Skeletal muscle satellite cell (primary cell): ENCODE measurements at regions not wholly inside any gene's neighbourhood (a gene's known extent, or its start where the extent isn't known, plus 50 kb on each side); places are given as distances from the start of the nearest gene placed in this dataset.

ENCODE experiments used
- H3K27me3 ChIP-seq: 2 replicates; pipeline ENCODE4 v1.7.0; 2013; ENCODE audit warnings: low read length; ENCODE audit not compliant: control insufficient read depth, insufficient read depth
- H3K36me3 ChIP-seq: 2 replicates; pipeline ENCODE4 v1.7.0; 2013; ENCODE audit warnings: mild to moderate bottlenecking, control low read depth, low read length; ENCODE audit not compliant: insufficient read depth
- H3K4me1 ChIP-seq: 2 replicates; pipeline ENCODE4 v1.7.0; 2013; ENCODE audit warnings: low read length; ENCODE audit not compliant: control insufficient read depth, insufficient read depth
- H3K4me2 ChIP-seq: 2 replicates; pipeline ENCODE4 v1.7.0; 2013; ENCODE audit warnings: mild to moderate bottlenecking, low read length
- H3K4me3 ChIP-seq: 2 replicates; pipeline ENCODE4 v1.7.0; 2013; ENCODE audit warnings: low read length
- H3K9ac ChIP-seq: 2 replicates; pipeline ENCODE4 v1.7.0; 2013; ENCODE audit warnings: mild to moderate bottlenecking, low read depth, low read length, moderate library complexity
- H3K9me3 ChIP-seq: replicated peaks from 2 replicates; pipeline ENCODE4 v1.7.0; 2013; ENCODE audit warnings: mild to moderate bottlenecking, control low read depth, low read length

DNA sequence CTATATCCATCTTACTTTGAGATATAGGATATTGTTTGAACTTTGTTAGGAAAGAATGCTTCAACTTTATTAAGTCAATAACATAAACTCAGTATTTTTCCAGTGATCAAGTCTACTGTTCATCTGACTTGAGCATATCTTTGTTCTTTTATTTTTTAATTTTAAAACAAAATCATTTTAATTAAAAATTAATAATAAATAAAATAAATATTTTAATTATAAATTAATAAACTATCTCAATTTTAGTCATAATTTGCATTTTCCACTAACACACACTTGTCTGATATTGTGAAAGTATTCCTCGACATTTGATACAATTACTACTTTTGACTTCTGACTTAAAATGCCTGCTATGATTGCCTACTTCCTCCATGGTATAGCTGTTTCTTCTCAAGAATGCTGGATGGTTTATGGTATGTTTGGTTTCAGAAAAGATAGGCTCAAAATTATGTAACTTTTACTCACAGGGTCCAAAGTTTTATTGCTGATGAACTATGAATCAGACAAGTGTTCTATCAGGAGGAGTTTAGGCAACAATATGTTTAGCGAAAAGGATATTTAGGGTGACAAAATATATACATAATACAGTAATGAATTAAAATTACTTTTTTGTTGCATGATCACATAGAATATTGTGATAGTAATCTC lies 1132.3 kb upstream of the PCDH10 start:
- H3K9me3 ChIP-seq = no peaks in the 10 kb centered on the region
- no peaks in the 10 kb centered on the region for H3K36me3 ChIP-seq
- H3K4me3 ChIP-seq = no peak overlapping the region
- H3K4me1 ChIP-seq = no peaks in the 10 kb centered on the region
- no peak overlapping the region for H3K9ac ChIP-seq
- no peaks in the 10 kb centered on the region for H3K27me3 ChIP-seq
- H3K4me2 ChIP-seq = no peak overlapping the region

DNA sequence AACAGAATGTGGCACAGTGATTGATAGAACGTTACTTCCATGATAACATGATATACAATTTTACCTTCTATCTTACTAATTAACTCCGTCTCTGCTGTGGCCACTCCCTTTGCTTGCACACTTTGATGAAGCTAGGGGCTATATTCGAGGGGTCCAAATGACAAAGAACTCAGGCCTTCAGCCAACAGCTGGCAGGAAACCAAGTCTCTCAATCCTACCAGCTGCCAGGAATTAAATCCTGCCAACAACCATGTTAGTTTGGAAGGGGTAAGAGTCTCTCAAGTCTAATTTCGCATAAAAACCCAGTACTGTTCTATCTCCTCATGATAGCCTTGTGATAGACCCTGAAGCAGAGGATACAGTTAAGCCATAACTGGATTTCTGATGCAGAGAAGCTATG lies 1122.9 kb upstream of the PCDH10 start:
- H3K36me3 ChIP-seq = no peaks in the 10 kb centered on the region
- H3K4me2 ChIP-seq = no peak overlapping the region
- H3K27me3 ChIP-seq = no peaks in the 10 kb centered on the region
- H3K4me1 ChIP-seq = no peaks in the 10 kb centered on the region
- no peaks in the 10 kb centered on the region for H3K9me3 ChIP-seq
- H3K4me3 ChIP-seq = no peak overlapping the region
- H3K9ac ChIP-seq = no peak overlapping the region

DNA sequence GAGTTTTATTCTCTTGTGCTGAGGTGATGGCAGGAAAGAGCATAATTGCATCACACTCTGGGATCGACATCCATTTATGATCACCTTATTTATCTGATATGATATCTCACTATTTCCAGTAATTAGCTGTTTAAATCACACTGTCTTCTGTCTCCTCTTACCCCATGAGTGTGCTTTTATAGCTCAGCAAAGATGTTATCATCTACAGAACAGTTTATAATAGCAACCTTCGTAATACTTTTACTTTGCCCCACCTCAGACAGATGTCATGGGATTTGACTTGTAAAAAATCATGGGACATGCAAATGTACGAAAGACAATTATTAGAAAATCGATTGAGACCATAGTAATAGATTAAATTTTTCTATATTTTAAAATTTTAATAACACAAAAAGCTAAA lies 1122.3 kb upstream of the PCDH10 start:
- no peaks in the 10 kb centered on the region for H3K27me3 ChIP-seq
- H3K4me1 ChIP-seq = no peaks in the 10 kb centered on the region
- H3K4me3 ChIP-seq = no peak overlapping the region
- no peak overlapping the region for H3K4me2 ChIP-seq
- no peaks in the 10 kb centered on the region for H3K36me3 ChIP-seq
- no peak overlapping the region for H3K9ac ChIP-seq
- no peaks in the 10 kb centered on the region for H3K9me3 ChIP-seq

DNA sequence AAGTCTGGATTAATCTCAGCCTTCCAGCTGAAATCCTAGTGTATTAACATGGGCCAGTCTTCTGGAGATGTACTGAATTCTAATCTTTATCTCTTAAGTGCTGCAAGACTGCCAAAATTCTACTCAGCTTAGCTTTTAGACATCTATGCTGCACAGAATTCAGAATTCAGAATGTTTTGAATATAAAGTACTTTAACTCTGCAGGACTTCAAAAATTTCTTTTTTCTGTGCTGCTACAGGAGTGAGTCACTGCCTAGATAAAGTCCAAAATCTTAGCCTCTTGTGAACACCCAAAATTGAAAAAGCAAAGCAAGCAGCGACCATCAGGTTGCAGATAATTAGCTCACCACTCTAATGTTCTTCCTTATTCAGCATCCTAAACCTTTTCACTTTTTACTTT lies 1092.6 kb upstream of the PCDH10 start:
- no peaks in the 10 kb centered on the region for H3K27me3 ChIP-seq
- H3K4me2 ChIP-seq = no peak overlapping the region
- no peak overlapping the region for H3K4me3 ChIP-seq
- H3K36me3 ChIP-seq = no peaks in the 10 kb centered on the region
- H3K9me3 ChIP-seq = peaks cover 6% of the 10 kb centered on the region
- no peaks in the 10 kb centered on the region for H3K4me1 ChIP-seq
- H3K9ac ChIP-seq = no peak overlapping the region

DNA sequence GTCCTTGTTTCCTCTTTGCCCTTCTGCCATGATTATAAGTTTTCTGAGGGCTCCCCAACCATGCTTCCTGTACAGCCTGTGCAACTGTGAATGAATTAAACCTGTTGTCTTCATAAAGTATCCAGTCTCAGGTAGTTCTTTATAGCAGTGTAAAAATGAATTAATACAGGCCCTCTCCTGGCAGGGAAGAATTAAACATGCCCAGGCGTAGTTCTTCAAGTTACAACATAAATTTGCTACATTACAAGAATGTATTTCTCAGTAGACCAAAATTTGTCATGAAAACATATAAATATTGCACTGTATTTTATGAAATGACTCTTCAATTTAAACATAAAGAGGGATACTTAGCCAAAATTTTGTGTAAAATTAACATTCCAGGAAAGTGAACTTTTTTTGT lies 1089.9 kb upstream of the PCDH10 start:
- Histone ChIP-seq H3K9ac (no peak overlapping the region), H3K4me2 (no peak overlapping the region), H3K36me3 (no peaks in the 10 kb centered on the region), H3K9me3 (peaks cover 6% of the 10 kb centered on the region), H3K4me1 (no peaks in the 10 kb centered on the region), H3K4me3 (no peak overlapping the region), H3K27me3 (no peaks in the 10 kb centered on the region)

DNA sequence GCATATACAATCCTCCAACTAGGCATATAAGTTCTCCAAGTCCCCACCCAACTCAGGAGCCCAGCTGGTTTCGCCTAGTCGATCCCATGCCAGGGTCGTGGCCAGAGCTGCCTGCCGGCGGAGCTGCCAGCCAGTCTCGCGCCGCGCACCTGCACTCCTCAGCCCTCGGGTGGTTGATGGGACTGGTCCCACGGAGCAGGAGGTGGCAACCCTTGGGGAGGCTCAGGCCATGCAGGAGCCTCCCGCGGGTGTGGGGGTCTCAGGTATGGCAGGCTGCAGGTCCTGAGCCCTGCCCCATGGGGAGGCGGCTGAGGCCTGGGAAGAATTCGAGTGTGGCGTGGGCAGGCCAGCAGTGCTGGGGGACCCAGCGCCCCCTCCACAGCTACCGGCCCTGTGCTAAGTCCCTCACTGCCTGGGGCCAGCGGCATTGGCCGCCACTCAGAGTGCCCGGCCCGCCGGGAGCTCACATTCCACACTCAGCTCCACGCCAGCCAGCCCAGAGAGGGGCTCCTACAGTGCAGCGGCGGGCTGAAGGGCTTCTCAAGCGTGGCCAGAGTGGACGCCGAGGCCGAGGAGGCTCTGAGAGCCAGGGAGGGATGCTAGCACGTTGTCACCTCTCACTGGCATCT lies 1086.4 kb upstream of the PCDH10 start:
- H3K4me2 ChIP-seq = no peak overlapping the region
- H3K36me3 ChIP-seq = no peaks in the 10 kb centered on the region
- H3K4me3 ChIP-seq = no peak overlapping the region
- peaks cover 6% of the 10 kb centered on the region for H3K9me3 ChIP-seq
- H3K9ac ChIP-seq = no peak overlapping the region
- no peaks in the 10 kb centered on the region for H3K4me1 ChIP-seq
- H3K27me3 ChIP-seq = no peaks in the 10 kb centered on the region

DNA sequence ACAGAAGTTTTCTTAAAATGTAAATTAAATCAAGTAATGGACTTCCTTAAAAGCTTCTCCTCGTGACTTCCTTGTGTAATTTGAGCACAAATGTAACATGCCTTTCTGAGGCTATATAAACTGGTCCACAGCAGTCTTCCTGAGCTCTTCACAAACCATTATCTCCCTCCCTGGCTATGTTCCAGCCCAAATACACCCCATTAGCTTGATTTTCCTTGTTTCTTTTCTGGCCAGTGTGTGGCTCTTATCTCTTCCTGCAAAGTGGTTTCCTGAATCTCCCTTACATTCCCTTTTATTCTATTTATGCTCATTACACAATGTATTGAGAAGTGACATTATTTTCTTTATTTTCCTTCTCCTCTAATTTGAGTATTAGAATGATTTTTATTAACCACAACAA lies 1085.3 kb upstream of the PCDH10 start:
- Histone ChIP-seq H3K9ac (no peak overlapping the region), H3K36me3 (no peaks in the 10 kb centered on the region), H3K4me2 (no peak overlapping the region), H3K4me1 (no peaks in the 10 kb centered on the region), H3K9me3 (peaks cover under 1% of the 10 kb centered on the region), H3K27me3 (no peaks in the 10 kb centered on the region), H3K4me3 (no peak overlapping the region)

DNA sequence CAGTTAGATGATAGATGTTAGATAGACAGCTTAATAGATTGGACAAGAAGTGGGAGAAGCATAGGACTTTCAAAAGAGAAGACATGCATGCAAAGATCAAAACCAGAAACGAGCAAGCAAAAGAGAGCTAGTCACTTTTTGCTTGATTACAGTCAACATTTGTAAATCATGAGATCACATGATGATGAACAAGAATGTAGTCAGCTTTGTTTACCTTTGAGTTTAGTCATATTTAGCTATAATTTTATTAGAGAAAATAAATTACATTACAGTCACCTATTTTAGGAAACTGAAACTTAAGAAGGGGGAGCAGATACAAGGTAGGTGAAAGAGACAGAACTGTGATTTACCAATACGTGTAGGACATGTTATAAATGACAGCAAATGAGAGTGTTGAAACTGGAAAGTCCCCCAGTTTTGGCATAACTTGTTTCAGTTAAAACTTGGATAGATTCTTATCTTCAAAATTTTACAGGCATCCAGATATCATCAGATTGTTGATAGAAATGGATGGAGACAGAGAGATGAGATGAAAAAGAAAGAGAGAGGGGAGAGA lies 1083.1 kb upstream of the PCDH10 start:
- Histone ChIP-seq H3K36me3 (no peaks in the 10 kb centered on the region), H3K4me1 (no peaks in the 10 kb centered on the region), H3K4me3 (no peak overlapping the region), H3K9ac (no peak overlapping the region), H3K4me2 (no peak overlapping the region), H3K27me3 (no peaks in the 10 kb centered on the region), H3K9me3 (no peaks in the 10 kb centered on the region)

DNA sequence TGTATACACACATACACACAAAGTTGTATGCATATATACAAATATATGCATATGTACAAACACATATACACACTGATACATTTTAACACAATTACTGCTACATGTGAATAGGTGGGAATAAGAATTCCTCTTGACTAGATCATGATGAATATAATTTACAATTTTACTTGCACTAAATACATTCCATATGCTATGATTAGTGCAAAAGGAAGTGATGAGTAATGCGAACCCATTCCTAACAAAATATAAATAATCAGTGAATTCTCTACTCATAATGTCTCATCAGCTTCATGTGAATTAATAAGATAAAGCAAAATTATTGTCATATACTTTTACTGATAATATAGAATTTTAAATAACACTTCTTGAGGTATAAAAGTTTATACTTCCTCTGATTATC lies 1077.3 kb upstream of the PCDH10 start:
- Histone ChIP-seq H3K4me3 (no peak overlapping the region), H3K4me2 (no peak overlapping the region), H3K4me1 (peaks cover 6% of the 10 kb centered on the region), H3K9ac (no peak overlapping the region), H3K27me3 (no peaks in the 10 kb centered on the region), H3K36me3 (no peaks in the 10 kb centered on the region), H3K9me3 (no peaks in the 10 kb centered on the region)

DNA sequence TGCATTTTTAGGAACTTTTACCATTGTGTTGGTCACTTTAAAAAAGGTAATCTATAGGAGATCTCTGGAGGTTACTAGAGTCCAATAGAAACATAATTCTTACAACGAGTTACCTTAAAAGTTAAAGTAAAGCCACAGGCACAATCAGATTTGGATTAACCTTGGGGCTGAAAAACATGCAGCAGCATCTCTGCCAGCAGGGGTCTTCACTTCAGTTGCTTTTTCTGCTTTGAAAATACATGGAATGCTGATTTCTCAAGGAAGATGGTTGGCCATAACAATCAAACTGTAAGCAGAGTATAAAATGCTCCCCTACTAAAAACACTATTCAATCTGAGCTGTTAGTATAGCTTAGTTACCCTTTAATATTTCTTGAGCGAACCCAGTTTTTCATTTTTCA lies 1072.3 kb upstream of the PCDH10 start:
- H3K4me3 ChIP-seq = no peak overlapping the region
- H3K9ac ChIP-seq = no peak overlapping the region
- H3K36me3 ChIP-seq = no peaks in the 10 kb centered on the region
- no peaks in the 10 kb centered on the region for H3K27me3 ChIP-seq
- peaks cover 5% of the 10 kb centered on the region for H3K4me1 ChIP-seq
- no peak overlapping the region for H3K4me2 ChIP-seq
- H3K9me3 ChIP-seq = no peaks in the 10 kb centered on the region

DNA sequence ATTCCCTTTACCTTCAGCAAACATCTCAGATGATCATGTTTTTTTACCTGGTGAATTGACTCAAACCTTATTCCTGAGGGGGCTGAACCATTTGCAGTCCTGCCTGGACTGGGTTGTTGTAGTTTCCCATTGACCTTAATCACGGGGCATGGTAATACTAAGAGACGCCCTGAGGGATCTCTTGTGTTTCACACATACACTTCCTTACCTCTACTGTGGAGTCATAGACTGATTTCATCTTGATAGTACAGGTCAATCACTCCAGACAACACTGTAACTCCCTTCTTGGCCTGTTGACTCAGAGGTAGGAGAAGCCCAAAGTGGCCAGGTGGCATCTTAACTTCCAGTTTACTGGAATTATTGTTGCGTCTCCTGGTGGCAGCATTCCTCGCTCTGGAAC lies 1064.0 kb upstream of the PCDH10 start:
- no peaks in the 10 kb centered on the region for H3K9me3 ChIP-seq
- no peak overlapping the region for H3K9ac ChIP-seq
- no peaks in the 10 kb centered on the region for H3K4me1 ChIP-seq

DNA sequence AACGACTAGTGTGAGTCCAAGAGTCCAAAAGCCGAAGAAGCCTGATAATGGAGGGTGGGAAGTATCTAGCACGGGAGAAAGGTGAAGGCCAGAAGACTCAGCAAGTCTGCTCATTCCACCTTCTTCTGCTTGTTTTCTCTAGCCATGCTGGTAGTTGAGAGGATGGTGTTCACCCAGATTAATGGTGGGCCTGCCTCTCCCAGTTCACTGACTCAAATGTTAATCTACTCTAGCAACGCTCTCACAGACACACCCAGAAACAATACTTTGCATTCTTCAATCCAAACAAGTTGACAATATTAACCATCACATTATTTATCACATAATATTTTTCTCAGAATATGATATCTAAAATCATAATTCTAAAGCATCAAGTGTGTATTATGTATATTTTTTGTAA lies 1055.1 kb upstream of the PCDH10 start:
- Histone ChIP-seq H3K4me1 (no peaks in the 10 kb centered on the region), H3K9ac (no peak overlapping the region), H3K27me3 (no peaks in the 10 kb centered on the region), H3K4me2 (no peak overlapping the region), H3K36me3 (no peaks in the 10 kb centered on the region), H3K9me3 (no peaks in the 10 kb centered on the region), H3K4me3 (no peak overlapping the region)

More for the DNA sequence above, 1064.0 kb upstream of the PCDH10 start:
- no peaks in the 10 kb centered on the region for H3K36me3 ChIP-seq
- no peak overlapping the region for H3K4me2 ChIP-seq
- H3K4me3 ChIP-seq = no peak overlapping the region
- H3K27me3 ChIP-seq = no peaks in the 10 kb centered on the region
